ENCODE measurements at regions not wholly inside any gene's neighbourhood (a gene's known extent, or its start where the extent isn't known, plus 50 kb on each side); places are given as distances from the start of the nearest gene placed in this dataset.
"Not testable (repeated sequence)": the region's sequence is repeated elsewhere in the genome, so short reads cannot be mapped to it uniquely, and the experiment has no call there.

GRCh38 chr13:109427148-109427547 is 359.2 kb downstream of the IRS2 start:
- no peak for FAIRE-seq

GRCh38 chr13:109426690-109426990 is 359.7 kb downstream of the IRS2 start:
- no peak for FAIRE-seq

- FAIRE-seq = no peak
These were observed 360.3 kb downstream of the IRS2 start for GRCh38 chr13:109425821-109426689.

- FAIRE-seq = no peak
These were observed 364.2 kb downstream of the IRS2 start for GRCh38 chr13:109422161-109422560.

GRCh38 chr13:109419896-109420295 is 366.5 kb downstream of the IRS2 start:
- FAIRE-seq = no peak

- FAIRE-seq = no peak
These were observed 368.3 kb downstream of the IRS2 start for GRCh38 chr13:109418111-109418510.

GRCh38 chr13:109416001-109416400 is 370.4 kb downstream of the IRS2 start:
- FAIRE-seq = no peak

GRCh38 chr13:109415057-109415456 is 371.3 kb downstream of the IRS2 start:
- no peak for FAIRE-seq

- FAIRE-seq = no peak
These were observed 374.0 kb downstream of the IRS2 start for GRCh38 chr13:109412283-109412901.

GRCh38 chr13:109410868-109411267 is 375.5 kb downstream of the IRS2 start:
- no peak for FAIRE-seq

GRCh38 chr13:109408591-109409382 is 377.6 kb downstream of the IRS2 start:
- no peak for FAIRE-seq

- no peak for FAIRE-seq
These were observed 379.9 kb downstream of the IRS2 start for GRCh38 chr13:109406376-109406992.

- FAIRE-seq = no peak
These were observed 383.4 kb downstream of the IRS2 start for GRCh38 chr13:109403012-109403421.

- FAIRE-seq = no peak
These were observed 384.5 kb downstream of the IRS2 start for GRCh38 chr13:109401891-109402290.

- FAIRE-seq = no peak
These were observed 385.1 kb downstream of the IRS2 start for GRCh38 chr13:109401307-109401706.

- no peak for FAIRE-seq
These were observed 385.6 kb downstream of the IRS2 start for GRCh38 chr13:109400624-109401257.

- no peak for FAIRE-seq
These were observed 386.2 kb downstream of the IRS2 start for GRCh38 chr13:109400209-109400608.

- not testable (repeated sequence) for FAIRE-seq
These were observed 388.3 kb downstream of the IRS2 start for GRCh38 chr13:109398071-109398470.

- FAIRE-seq = no peak
These were observed 389.1 kb downstream of the IRS2 start for GRCh38 chr13:109397285-109397684.

GRCh38 chr13:109396266-109396665 is 390.1 kb downstream of the IRS2 start:
- FAIRE-seq = no peak

GRCh38 chr13:109395014-109395413 is 391.4 kb downstream of the IRS2 start:
- FAIRE-seq = no peak

- no peak for FAIRE-seq
These were observed 391.9 kb downstream of the IRS2 start for GRCh38 chr13:109394311-109394988.

Measured in TTC549 (cell line).